Activated CD4-positive, alpha-beta memory T cell treated with anti-CD3 and anti-CD28 coated beads, Interleukin-2, amount 10 ng/mL, durations not matched to agents 7 days and 5 days (primary cell): ENCODE measurements at regions not wholly inside any gene's neighbourhood (a gene's known extent, or its start where the extent isn't known, plus 50 kb on each side); places are given as distances from the start of the nearest gene placed in this dataset.

ENCODE experiments used
- CTCF ChIA-PET: fragments of 350-600 bp; sonication (Branson Sonifier 250); formaldehyde crosslinking; loops from one replicate; lab custom pipeline; 2021; ENCODE audit warnings: antibody characterized with exemption, inconsistent platforms; lab: Charles Lee
- POLR2A ChIA-PET: fragments of 350-600 bp; sonication (Branson Sonifier 250); formaldehyde crosslinking; loops from one replicate; lab custom pipeline; 2021; ENCODE audit warnings: antibody characterized with exemption; lab: Charles Lee
- DNase-seq: peaks from one replicate; pipeline ENCODE4 v3.0.0-alpha.2; 2020
- H3K27ac Mint-ChIP-seq: one replicate; pipeline ENCODE4 v1.8.0; 2021; ENCODE audit warnings: mild to moderate bottlenecking, mixed read lengths
- H3K27me3 Mint-ChIP-seq: one replicate; pipeline ENCODE4 v1.8.0; 2021; ENCODE audit warnings: mixed read lengths
- H3K36me3 Mint-ChIP-seq: one replicate; pipeline ENCODE4 v1.8.0; 2021; ENCODE audit warnings: low read depth, mixed read lengths
- H3K4me1 Mint-ChIP-seq: one replicate; pipeline ENCODE4 v1.8.0; 2021; ENCODE audit warnings: mixed read lengths
- H3K4me3 Mint-ChIP-seq: one replicate; pipeline ENCODE4 v1.8.0; 2021; ENCODE audit warnings: mild to moderate bottlenecking, mixed read lengths
- H3K9me3 Mint-ChIP-seq: one replicate; pipeline ENCODE4 v1.8.0; 2021; ENCODE audit warnings: mixed read lengths

- H3K4me3 Mint-ChIP-seq: no peak overlapping the region
- DNase-seq: no peak
- CTCF ChIA-PET: no interaction called here
- H3K27ac Mint-ChIP-seq: no peak overlapping the region
- H3K36me3 Mint-ChIP-seq: no peaks in the 10 kb centered on the region
- peaks cover 37% of the 10 kb centered on the region for H3K27me3 Mint-ChIP-seq
- no peaks in the 10 kb centered on the region for H3K4me1 Mint-ChIP-seq
- POLR2A ChIA-PET: no interaction called here
- no peaks in the 10 kb centered on the region for H3K9me3 Mint-ChIP-seq
These were observed 90.1 kb downstream of the ACKR3 start for GRCh38 chr2:236659758-236660150.

DNA sequence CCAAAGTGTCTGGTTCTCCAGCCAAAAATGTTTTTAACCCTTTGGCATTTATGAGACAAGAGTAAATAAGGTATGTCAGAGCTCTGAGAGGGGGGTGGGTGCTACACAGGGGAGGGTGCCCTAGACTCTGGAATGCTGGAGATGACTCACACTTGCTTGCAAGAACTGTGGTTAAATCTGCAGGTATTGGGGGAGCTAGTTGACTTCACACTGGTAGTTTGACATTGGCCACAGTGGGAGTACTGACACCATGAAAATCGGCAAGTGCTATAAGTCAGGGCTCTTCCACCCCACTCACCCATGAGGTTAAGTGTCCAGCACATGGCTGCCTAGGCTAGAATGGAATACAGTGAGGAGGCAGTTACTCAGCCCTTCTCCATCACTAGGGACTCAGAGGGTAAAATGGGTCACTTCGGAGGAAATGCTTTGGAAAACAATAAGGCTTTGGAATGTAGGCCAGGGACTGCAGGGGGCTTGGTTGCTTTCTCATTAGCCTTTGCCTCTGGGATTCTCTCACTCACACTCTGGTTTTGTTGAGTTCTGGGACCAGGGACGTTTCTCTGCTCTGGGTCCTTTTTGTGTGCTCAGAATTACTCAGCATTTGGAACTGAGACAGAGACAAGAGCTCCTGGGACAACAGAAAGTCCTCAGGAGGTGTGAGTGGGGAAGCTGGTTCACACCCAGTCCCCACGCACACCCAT, 91.6 kb downstream of the ACKR3 start:
- no peaks in the 10 kb centered on the region for H3K4me1 Mint-ChIP-seq
- H3K27me3 Mint-ChIP-seq: peaks cover 35% of the 10 kb centered on the region
- H3K36me3 Mint-ChIP-seq: no peaks in the 10 kb centered on the region
- ChIA-PET POLR2A (no interaction called here), CTCF (no interaction called here)
- no peak for DNase-seq
- H3K9me3 Mint-ChIP-seq: no peaks in the 10 kb centered on the region
- H3K4me3 Mint-ChIP-seq: no peak overlapping the region
- no peak overlapping the region for H3K27ac Mint-ChIP-seq

GRCh38 chr2:236661762-236662110, 92.1 kb downstream of the ACKR3 start:
- Mint-ChIP-seq H3K4me3 (no peak overlapping the region), H3K9me3 (no peaks in the 10 kb centered on the region), H3K27ac (no peak overlapping the region), H3K4me1 (no peaks in the 10 kb centered on the region), H3K36me3 (no peaks in the 10 kb centered on the region), H3K27me3 (peaks cover 35% of the 10 kb centered on the region)
- CTCF ChIA-PET: no interaction called here
- no peak for DNase-seq
- POLR2A ChIA-PET: no interaction called here

GRCh38 chr2:236662231-236663185, 92.9 kb downstream of the ACKR3 start:
- no peak overlapping the region for H3K27ac Mint-ChIP-seq
- H3K4me3 Mint-ChIP-seq: no peak overlapping the region
- DNase-seq: no peak
- peaks cover 35% of the 10 kb centered on the region for H3K27me3 Mint-ChIP-seq
- H3K4me1 Mint-ChIP-seq: no peaks in the 10 kb centered on the region
- ChIA-PET CTCF (no interaction called here), POLR2A (no interaction called here)
- no peaks in the 10 kb centered on the region for H3K9me3 Mint-ChIP-seq
- H3K36me3 Mint-ChIP-seq: no peaks in the 10 kb centered on the region

DNA sequence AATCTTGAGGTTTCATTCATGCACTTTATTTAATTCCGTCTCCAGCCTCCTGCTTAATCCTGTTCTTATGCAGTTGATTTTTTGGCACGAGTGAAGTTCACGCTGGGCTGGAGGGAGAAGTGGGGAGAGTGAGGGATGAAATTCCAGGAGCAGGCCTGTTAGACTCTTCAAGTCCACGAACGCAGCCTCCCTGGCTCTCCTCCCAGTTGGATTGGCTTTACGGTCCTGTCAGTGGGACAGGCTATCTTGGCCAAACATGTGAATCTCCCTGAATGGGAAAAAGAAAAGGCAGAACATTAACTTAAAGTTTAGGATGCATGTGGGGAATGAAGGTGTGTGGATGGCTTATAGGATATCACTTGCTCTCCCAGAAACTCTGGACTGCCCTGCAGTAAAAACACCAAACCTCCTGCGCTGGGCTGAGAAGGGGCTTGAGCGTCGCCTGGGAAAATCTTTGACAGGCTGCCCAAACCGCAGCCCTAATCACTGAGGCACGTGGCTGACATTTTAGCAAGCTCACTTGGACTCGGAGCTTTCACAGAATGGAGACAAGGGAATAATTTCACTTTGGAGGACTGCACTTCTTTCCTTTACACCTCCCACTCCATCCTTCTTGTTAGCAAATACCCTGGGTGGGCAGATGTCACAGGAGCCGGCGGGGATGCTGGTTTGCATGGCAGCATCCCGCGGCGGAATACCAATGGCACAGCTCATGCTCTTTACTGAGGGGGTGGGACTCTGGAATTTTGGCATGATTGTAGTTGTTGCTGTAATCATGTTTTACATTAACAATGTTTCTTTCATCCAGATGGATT, 93.9 kb downstream of the ACKR3 start:
- ChIA-PET POLR2A (no interaction called here), CTCF (no interaction called here)
- Mint-ChIP-seq H3K27me3 (peaks cover 29% of the 10 kb centered on the region), H3K4me1 (no peaks in the 10 kb centered on the region), H3K4me3 (no peak overlapping the region), H3K36me3 (no peaks in the 10 kb centered on the region), H3K9me3 (no peaks in the 10 kb centered on the region), H3K27ac (no peak overlapping the region)
- no peak for DNase-seq

GRCh38 chr2:236664136-236664535, 94.5 kb downstream of the ACKR3 start:
- DNase-seq: no peak
- H3K27ac Mint-ChIP-seq: no peak overlapping the region
- ChIA-PET POLR2A (no interaction called here), CTCF (no interaction called here)
- H3K4me3 Mint-ChIP-seq: no peak overlapping the region
- no peaks in the 10 kb centered on the region for H3K9me3 Mint-ChIP-seq
- H3K27me3 Mint-ChIP-seq: peaks cover 28% of the 10 kb centered on the region
- H3K36me3 Mint-ChIP-seq: no peaks in the 10 kb centered on the region
- no peaks in the 10 kb centered on the region for H3K4me1 Mint-ChIP-seq

GRCh38 chr2:236665101-236665500, 95.5 kb downstream of the ACKR3 start:
- POLR2A ChIA-PET: no interaction called here
- Mint-ChIP-seq H3K4me1 (no peaks in the 10 kb centered on the region), H3K27me3 (peaks cover 25% of the 10 kb centered on the region), H3K36me3 (no peaks in the 10 kb centered on the region), H3K9me3 (no peaks in the 10 kb centered on the region), H3K4me3 (no peak overlapping the region), H3K27ac (no peak overlapping the region)
- no peak for DNase-seq
- CTCF ChIA-PET: no interaction called here

- Mint-ChIP-seq H3K9me3 (no peaks in the 10 kb centered on the region), H3K27ac (no peak overlapping the region), H3K36me3 (no peaks in the 10 kb centered on the region), H3K4me1 (no peaks in the 10 kb centered on the region), H3K27me3 (peaks cover 22% of the 10 kb centered on the region), H3K4me3 (no peak overlapping the region)
- CTCF ChIA-PET: no interaction called here
- POLR2A ChIA-PET: no interaction called here
- DNase-seq: no peak
These were observed 96.0 kb downstream of the ACKR3 start for GRCh38 chr2:236665572-236666118.

DNA sequence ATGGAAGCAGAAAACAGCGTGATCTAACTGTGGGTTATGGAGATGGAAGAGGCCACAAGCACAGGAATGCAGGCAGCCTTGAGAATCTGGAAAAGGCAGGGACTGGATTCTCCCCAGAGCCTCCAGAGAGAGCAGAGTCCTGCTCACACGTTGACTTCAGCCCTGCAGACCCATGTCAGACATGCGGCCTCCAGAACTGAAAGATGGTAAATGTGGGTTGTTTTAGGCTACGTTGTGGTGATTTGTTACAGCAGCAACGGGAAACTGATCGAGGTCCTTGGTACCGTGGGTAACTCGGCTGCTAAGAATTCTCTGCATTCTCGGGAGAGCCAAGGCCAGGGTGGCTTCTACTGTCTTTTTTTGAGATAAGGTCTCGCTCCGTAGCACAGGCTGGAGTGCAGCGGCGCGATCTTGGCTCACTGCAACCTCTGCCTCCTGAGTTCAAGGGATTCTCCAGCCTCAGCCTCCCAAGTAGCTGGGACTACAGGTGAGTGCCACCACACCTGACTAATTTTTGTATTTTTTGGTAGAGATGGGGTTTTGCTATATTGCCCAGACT, 97.1 kb downstream of the ACKR3 start:
- Mint-ChIP-seq H3K27ac (no peak overlapping the region), H3K36me3 (no peaks in the 10 kb centered on the region), H3K4me3 (no peak overlapping the region), H3K4me1 (no peaks in the 10 kb centered on the region), H3K9me3 (no peaks in the 10 kb centered on the region), H3K27me3 (peaks cover 14% of the 10 kb centered on the region)
- no peak for DNase-seq
- CTCF ChIA-PET: no interaction called here
- POLR2A ChIA-PET: no interaction called here

GRCh38 chr2:236667526-236667925, 97.9 kb downstream of the ACKR3 start:
- no peaks in the 10 kb centered on the region for H3K9me3 Mint-ChIP-seq
- ChIA-PET POLR2A (no interaction called here), CTCF (no interaction called here)
- no peaks in the 10 kb centered on the region for H3K36me3 Mint-ChIP-seq
- DNase-seq: no peak
- peaks cover 6% of the 10 kb centered on the region for H3K27me3 Mint-ChIP-seq
- no peak overlapping the region for H3K27ac Mint-ChIP-seq
- H3K4me3 Mint-ChIP-seq: no peak overlapping the region
- H3K4me1 Mint-ChIP-seq: no peaks in the 10 kb centered on the region

DNA sequence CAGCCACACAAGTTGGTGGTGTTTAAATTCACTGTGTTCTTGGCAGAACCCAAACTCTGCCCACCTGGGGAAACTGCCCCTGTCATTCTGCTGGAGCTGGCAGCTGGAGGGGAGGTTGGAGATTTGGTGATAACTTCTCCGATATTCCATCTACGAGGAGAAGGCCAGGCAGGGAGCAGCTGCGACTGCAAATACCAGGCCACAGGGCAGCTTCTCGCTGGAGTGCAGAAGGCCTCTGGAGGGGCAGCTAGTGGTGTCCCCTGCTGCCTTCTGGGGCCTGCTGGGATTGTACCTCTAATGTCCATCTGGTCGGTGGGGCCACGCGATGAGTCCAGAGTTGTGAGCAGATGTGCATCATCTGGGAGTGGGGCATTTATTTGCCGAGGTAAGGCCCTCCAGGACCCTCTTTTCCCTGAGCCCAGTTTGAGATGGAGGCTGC, 98.9 kb downstream of the ACKR3 start:
- H3K9me3 Mint-ChIP-seq: no peaks in the 10 kb centered on the region

DNA sequence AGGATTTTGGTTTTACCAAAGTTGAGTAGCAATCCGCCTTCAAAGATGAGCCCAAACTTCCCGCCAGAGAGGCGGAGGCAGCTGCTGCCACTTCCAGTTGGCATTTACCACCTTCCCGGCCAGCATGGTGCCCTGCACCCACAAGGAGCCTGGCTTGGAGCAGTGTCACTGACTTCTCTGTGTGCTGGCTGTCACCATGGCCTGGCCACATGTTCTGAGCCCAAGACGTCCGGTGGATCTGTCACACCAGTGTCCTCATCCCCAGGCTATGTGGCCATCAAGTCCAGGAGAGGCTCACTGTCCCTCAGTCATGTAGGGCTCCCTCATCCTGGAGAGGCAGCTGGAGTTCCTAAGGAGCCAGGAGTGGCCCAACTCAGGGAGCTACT, 100.6 kb downstream of the ACKR3 start:
- Mint-ChIP-seq H3K36me3 (no peaks in the 10 kb centered on the region), H3K9me3 (no peaks in the 10 kb centered on the region), H3K27ac (no peak overlapping the region), H3K4me1 (no peaks in the 10 kb centered on the region), H3K27me3 (peaks cover 7% of the 10 kb centered on the region), H3K4me3 (no peak overlapping the region)
- ChIA-PET CTCF (interaction anchor here (0.6 kb wide), 1 partner anchor 157 kb away, joined by 4 read pairs; no protein-coding TSS in a partner anchor), POLR2A (no interaction called here)
- no peak for DNase-seq

More for the DNA sequence above, 98.9 kb downstream of the ACKR3 start:
- Mint-ChIP-seq H3K36me3 (no peaks in the 10 kb centered on the region), H3K27me3 (peaks cover 4% of the 10 kb centered on the region), H3K4me1 (no peaks in the 10 kb centered on the region), H3K4me3 (no peak overlapping the region), H3K27ac (no peak overlapping the region)
- DNase-seq: no peak
- ChIA-PET CTCF (no interaction called here), POLR2A (no interaction called here)
